NT2/D1 (cell line): ENCODE measurements at regions not wholly inside any gene's neighbourhood (a gene's known extent, or its start where the extent isn't known, plus 50 kb on each side); places are given as distances from the start of the nearest gene placed in this dataset.

Experiments
- YY1 ChIP-seq: IDR thresholded peaks from 2 replicates; pipeline ENCODE4 v1.6.1; 2011; ENCODE audit not compliant: insufficient read length, insufficient read depth
- ZNF274 ChIP-seq: IDR thresholded peaks from 2 replicates; pipeline ENCODE4 v1.6.1; 2011; ENCODE audit warnings: mild to moderate bottlenecking, low read depth, low read length

DNA sequence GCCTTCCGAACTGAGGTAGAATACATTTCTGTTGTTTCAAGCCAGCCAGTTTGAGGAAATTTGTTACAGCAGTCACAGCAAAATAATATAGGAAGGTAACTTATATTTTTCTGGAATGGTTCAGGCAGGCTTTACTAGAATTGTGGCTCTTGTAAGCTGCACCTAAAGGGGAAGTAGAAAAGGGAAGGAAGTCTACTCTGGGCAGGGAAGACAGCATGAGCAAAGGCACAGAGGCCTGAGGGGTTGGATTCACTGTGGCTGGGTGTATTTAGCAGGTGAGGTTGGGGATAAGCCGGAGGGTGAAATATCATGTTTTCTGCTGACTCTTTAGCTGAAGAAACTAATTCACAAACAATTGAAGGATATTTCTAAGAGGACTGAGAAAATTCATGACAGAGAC, 183.5 kb downstream of the GAS1 start:
- TF ChIP-seq YY1: no peak
- TF ChIP-seq ZNF274: no peak
